ENCODE measurements at regions not wholly inside any gene's neighbourhood (a gene's known extent, or its start where the extent isn't known, plus 50 kb on each side); places are given as distances from the start of the nearest gene placed in this dataset.

DNA sequence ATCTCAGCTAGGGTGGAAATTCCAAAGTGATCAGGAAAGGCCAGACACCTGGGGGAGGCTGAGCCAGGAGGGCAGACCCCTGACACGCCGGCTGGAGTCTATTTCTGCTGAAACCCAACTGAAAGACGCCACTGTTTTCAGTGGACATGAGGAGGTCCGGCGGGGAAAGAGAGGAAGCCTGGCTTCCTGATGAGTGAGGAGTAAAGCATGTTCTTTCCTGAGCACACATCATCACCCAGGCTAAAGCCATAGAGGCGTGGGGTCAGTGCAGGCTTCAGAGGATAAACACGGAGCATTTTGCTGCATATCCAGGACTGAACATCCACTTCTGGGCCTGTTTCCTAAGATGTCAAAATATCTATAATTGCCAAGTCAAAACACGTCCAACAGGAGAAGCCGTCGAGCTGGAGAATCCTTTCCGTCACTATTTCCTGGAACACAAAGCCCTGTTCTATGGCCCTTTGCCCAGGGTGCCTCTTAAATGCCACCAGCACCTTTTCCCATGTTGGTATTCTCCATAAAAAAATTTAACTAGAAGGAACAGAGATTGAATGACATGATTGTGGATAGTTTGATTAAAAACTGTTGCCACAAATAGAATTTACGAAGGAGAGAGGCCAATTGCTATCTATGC lies 597.9 kb upstream of the ADAMTS16 start:
- TF ChIP-seq, protein P1, sequence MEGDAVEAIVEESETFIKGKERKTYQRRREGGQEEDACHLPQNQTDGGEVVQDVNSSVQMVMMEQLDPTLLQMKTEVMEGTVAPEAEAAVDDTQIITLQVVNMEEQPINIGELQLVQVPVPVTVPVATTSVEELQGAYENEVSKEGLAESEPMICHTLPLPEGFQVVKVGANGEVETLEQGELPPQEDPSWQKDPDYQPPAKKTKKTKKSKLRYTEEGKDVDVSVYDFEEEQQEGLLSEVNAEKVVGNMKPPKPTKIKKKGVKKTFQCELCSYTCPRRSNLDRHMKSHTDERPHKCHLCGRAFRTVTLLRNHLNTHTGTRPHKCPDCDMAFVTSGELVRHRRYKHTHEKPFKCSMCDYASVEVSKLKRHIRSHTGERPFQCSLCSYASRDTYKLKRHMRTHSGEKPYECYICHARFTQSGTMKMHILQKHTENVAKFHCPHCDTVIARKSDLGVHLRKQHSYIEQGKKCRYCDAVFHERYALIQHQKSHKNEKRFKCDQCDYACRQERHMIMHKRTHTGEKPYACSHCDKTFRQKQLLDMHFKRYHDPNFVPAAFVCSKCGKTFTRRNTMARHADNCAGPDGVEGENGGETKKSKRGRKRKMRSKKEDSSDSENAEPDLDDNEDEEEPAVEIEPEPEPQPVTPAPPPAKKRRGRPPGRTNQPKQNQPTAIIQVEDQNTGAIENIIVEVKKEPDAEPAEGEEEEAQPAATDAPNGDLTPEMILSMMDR (IDR thresholded peaks at IDR 0.05), result no peak
- no peak for TF ChIP-seq ZFX (IDR thresholded peaks at IDR 0.05; ENCODE audit: borderline replicate concordance)
- H3K27ac ChIP-seq, result no peak overlapping the region

DNA sequence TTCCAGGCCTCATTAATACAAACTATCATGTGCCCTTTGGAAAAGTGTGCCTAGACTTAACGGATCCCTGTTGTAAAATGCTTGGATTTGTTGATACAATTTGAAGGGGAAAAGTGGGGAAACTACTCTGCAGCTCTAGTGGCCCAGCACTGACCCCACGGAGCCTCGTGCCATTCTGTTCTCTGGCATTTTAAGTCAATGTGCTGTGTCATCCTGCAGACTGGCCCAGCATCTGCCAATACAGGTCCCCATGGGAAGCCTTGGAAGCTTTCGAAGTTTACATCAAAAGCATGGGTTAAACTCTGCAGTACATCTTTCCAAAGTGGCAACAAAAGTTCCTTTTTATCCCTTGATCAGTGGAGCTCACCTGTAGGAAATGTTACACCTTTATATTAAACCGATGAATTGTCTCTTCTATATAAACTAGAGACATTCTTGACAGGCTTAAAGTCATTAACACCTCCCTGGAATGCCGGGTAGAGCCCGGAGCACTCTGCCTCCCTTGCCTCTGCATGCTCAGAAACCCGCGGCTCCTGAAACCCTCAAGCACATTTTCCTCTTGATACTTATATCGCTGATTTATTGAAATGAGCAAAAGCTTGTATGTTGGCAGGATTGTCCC lies 596.0 kb upstream of the ADAMTS16 start:
- no peak overlapping the region for H3K27ac ChIP-seq
- no peak for TF ChIP-seq ZFX (IDR thresholded peaks at IDR 0.05; ENCODE audit: borderline replicate concordance)
- TF ChIP-seq, protein P1 (IDR thresholded peaks at IDR 0.05), result no peak

DNA sequence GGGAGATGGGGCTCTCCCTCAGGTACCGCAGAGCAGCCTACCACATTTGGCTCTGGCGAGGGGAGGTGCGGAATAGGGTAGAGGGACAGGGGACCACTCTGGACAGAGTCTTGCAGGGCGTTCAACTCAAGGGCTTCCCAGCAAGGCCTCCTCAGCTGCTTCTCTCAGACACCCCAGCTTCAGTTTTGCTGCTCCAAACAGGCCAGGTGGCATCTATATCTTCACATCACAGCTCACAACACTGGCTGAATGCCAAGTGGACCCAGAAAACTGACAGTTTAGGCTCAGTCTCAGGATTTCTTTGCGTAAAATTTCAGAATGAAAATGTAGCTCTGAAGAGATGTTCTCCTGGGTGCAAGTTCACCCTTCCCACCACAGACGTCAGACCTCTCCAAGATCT lies 592.6 kb upstream of the ADAMTS16 start:
- TF ChIP-seq ZFX (IDR thresholded peaks at IDR 0.05; ENCODE audit: borderline replicate concordance), result no peak
- TF ChIP-seq, protein P1 (IDR thresholded peaks at IDR 0.05), result no peak
- H3K27ac ChIP-seq, result no peak overlapping the region

GRCh38 chr5:4548341-4548740 lies 591.8 kb upstream of the ADAMTS16 start:
- TF ChIP-seq, protein P1 (IDR thresholded peaks at IDR 0.05), result no peak
- TF ChIP-seq ZFX (IDR thresholded peaks at IDR 0.05; ENCODE audit: borderline replicate concordance), result no peak

DNA sequence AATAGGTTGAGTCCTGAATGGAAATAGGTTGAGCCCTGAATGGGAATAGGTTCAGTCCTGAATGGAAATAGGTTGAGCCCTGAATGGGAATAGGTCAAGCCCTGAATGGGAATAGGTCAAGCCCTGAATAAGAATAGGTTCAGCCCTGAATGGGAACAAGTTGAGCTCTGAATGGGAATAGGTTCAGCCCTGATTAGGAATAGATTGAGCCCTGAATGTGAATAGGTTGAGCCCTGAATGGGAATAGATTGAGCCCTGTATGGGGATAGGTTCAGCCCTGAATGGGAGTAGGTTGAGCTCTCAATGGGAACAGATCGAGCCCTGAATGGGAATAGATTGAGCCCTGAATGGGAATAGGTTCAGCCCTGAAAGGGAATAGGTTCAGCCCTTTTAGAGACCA lies 590.8 kb upstream of the ADAMTS16 start:
- no peak overlapping the region for H3K27ac ChIP-seq
- TF ChIP-seq, protein P1 (IDR thresholded peaks at IDR 0.05), result no peak
- no peak for TF ChIP-seq ZFX (IDR thresholded peaks at IDR 0.05; ENCODE audit: borderline replicate concordance)

More at GRCh38 chr5:4548341-4548740, 591.8 kb upstream of the ADAMTS16 start:
- no peak overlapping the region for H3K27ac ChIP-seq

DNA sequence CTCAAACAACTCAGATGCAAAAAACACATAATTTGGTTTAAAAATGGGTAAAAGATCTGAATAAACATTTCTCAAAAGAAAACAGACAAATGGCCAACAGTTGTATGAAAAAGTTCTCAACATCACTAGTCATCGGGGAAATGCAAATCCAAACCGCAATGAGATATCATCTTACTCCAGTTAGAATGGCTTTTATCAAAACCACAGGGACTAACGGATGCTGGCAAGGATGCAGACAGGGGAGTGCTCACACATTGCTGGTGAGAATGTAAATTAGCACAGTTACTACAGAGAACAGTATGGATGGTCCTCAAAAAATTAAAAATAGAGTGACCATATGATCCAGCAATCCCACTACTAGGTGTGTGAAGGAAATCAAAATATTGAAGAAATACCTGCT lies 589.1 kb upstream of the ADAMTS16 start:
- H3K27ac ChIP-seq, result no peak overlapping the region

DNA sequence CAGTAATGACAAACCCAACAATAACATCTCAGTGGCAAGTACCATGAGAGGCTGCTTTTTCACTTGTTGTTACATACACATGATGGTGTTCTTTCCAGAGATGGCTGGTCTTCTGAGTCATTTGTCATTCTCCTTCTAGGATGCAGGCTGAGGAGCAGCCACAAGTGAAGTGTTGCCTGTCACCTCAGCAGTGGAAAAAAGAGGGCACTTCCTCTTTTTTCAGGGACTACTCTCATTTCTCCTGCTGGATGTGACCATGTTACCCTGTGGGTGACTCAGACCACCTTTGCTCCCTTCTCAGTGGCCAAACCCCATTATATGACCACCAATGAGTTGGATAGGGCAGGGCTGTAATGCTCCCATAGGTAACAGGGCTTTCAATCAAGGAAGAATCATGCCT lies 587.0 kb upstream of the ADAMTS16 start:
- no peak for TF ChIP-seq ZFX (IDR thresholded peaks at IDR 0.05; ENCODE audit: borderline replicate concordance)
- TF ChIP-seq, protein P1 (IDR thresholded peaks at IDR 0.05), result no peak
- no peak overlapping the region for H3K27ac ChIP-seq

More for the DNA sequence above, 589.1 kb upstream of the ADAMTS16 start:
- no peak for TF ChIP-seq ZFX (IDR thresholded peaks at IDR 0.05; ENCODE audit: borderline replicate concordance)
- TF ChIP-seq, protein P1 (IDR thresholded peaks at IDR 0.05), result no peak

All from 22Rv1 (cell line).